Islet of Langerhans (tissue), 1 donor: ENCODE measurements at regions not wholly inside any gene's neighbourhood (a gene's known extent, or its start where the extent isn't known, plus 50 kb on each side); places are given as distances from the start of the nearest gene placed in this dataset.
A peak's percentile ranks its signal among the peaks of the same experiment; 100 is the strongest.

Source experiments
- FAIRE-seq: peaks from one replicate; lab custom pipeline; 2011; peaks lifted over from hg19 to GRCh38; lab: Jason Lieb, UNC

GRCh38 chr2:37471994-37472393, 127.6 kb downstream of the QPCT start:
- FAIRE-seq = no peak

GRCh38 chr2:37472959-37473358, 128.5 kb downstream of the QPCT start:
- no peak for FAIRE-seq

GRCh38 chr2:37476411-37476810, 132.0 kb downstream of the QPCT start:
- FAIRE-seq = no peak

- no peak for FAIRE-seq
Measured at GRCh38 chr2:37477921-37478320, 133.5 kb downstream of the QPCT start.

GRCh38 chr2:37481244-37481643, 136.8 kb downstream of the QPCT start:
- no peak for FAIRE-seq

- no peak for FAIRE-seq
Measured at GRCh38 chr2:37489041-37489456, 144.6 kb downstream of the QPCT start.

- no peak for FAIRE-seq
Measured at GRCh38 chr2:37489536-37489935, 145.1 kb downstream of the QPCT start.

GRCh38 chr2:37493425-37493824, 149.0 kb downstream of the QPCT start:
- FAIRE-seq = no peak

GRCh38 chr2:37499113-37499512, 154.7 kb downstream of the QPCT start:
- FAIRE-seq = no peak

GRCh38 chr2:37500031-37500430, 155.6 kb downstream of the QPCT start:
- FAIRE-seq = no peak

GRCh38 chr2:37501113-37501512, 156.7 kb downstream of the QPCT start:
- FAIRE-seq = no peak

GRCh38 chr2:37506407-37507050, 162.1 kb downstream of the QPCT start:
- FAIRE-seq = peak; percentile 97

GRCh38 chr2:37507051-37507410, 162.6 kb downstream of the QPCT start:
- peak; percentile 5 for FAIRE-seq

GRCh38 chr2:37507703-37508102, 163.3 kb downstream of the QPCT start:
- FAIRE-seq = no peak

GRCh38 chr2:37512971-37513370, 158.5 kb downstream of the CDC42EP3 start:
- FAIRE-seq = no peak

- FAIRE-seq = peak; percentile 53
Measured at GRCh38 chr2:37523814-37524362, 147.6 kb downstream of the CDC42EP3 start.

GRCh38 chr2:37526323-37526722, 145.1 kb downstream of the CDC42EP3 start:
- FAIRE-seq = no peak

- no peak for FAIRE-seq
Measured at GRCh38 chr2:37526856-37527255, 144.6 kb downstream of the CDC42EP3 start.

GRCh38 chr2:37527361-37527760, 144.1 kb downstream of the CDC42EP3 start:
- FAIRE-seq = peak; percentile 98

- FAIRE-seq = no peak
Measured at GRCh38 chr2:37529830-37530415, 141.5 kb downstream of the CDC42EP3 start.

- FAIRE-seq = no peak
Measured at GRCh38 chr2:37532503-37532902, 138.9 kb downstream of the CDC42EP3 start.

- no peak for FAIRE-seq
Measured at GRCh38 chr2:37537316-37537715, 134.1 kb downstream of the CDC42EP3 start.

GRCh38 chr2:37541516-37541915, 129.9 kb downstream of the CDC42EP3 start:
- FAIRE-seq = no peak

- no peak for FAIRE-seq
Measured at GRCh38 chr2:37543999-37544557, 127.4 kb downstream of the CDC42EP3 start.
